GM12864 (cell line): ENCODE measurements at regions not wholly inside any gene's neighbourhood (a gene's known extent, or its start where the extent isn't known, plus 50 kb on each side); places are given as distances from the start of the nearest gene placed in this dataset.

ENCODE experiments used
- DNase-seq: peaks from one replicate; pipeline ENCODE4 v3.0.0-alpha.2; 2011; ENCODE audit warnings: low read depth
- H3K4me3 ChIP-seq: 2 replicates; pipeline ENCODE4 v1.5.1; 2011; ENCODE audit warnings: mild to moderate bottlenecking, low read depth, low read length, control low read depth
- CTCF ChIP-seq: IDR thresholded peaks from 2 replicates; pipeline ENCODE4 v1.5.1; 2011; ENCODE audit warnings: low read depth, mild to moderate bottlenecking, moderate library complexity, low read length, control low read depth, inconsistent platforms; ENCODE audit errors: missing control alignments

- no peak for DNase-seq
- no peak for TF ChIP-seq CTCF
- no peak overlapping the region for H3K4me3 ChIP-seq
Measured at GRCh38 chr11:80157447-80157846, 716.6 kb upstream of the TENM4 start.

GRCh38 chr11:80156062-80156461, 715.2 kb upstream of the TENM4 start:
- no peak for DNase-seq
- no peak overlapping the region for H3K4me3 ChIP-seq
- TF ChIP-seq CTCF, result no peak

GRCh38 chr11:80155412-80156017, 714.7 kb upstream of the TENM4 start:
- DNase-seq, result no peak
- no peak overlapping the region for H3K4me3 ChIP-seq
- TF ChIP-seq CTCF, result peak; percentile 58

GRCh38 chr11:80146232-80146631, 705.4 kb upstream of the TENM4 start:
- no peak overlapping the region for H3K4me3 ChIP-seq
- DNase-seq, result no peak
- TF ChIP-seq CTCF, result no peak

GRCh38 chr11:80144897-80145594, 704.2 kb upstream of the TENM4 start:
- no peak for TF ChIP-seq CTCF

GRCh38 chr11:80136991-80137390, 696.2 kb upstream of the TENM4 start:
- H3K4me3 ChIP-seq, result no peak overlapping the region
- no peak for TF ChIP-seq CTCF
- DNase-seq, result no peak

More at GRCh38 chr11:80144897-80145594, 704.2 kb upstream of the TENM4 start:
- no peak for DNase-seq
- no peak overlapping the region for H3K4me3 ChIP-seq

- H3K4me3 ChIP-seq, result no peak overlapping the region
- no peak for TF ChIP-seq CTCF
- no peak for DNase-seq
Measured at GRCh38 chr11:80129396-80129795, 688.6 kb upstream of the TENM4 start.
